Gastrocnemius medialis (tissue), 4 donors: ENCODE measurements at regions not wholly inside any gene's neighbourhood (a gene's known extent, or its start where the extent isn't known, plus 50 kb on each side); places are given as distances from the start of the nearest gene placed in this dataset.

ENCODE experiments used
- ATAC-seq, 2 donors: fragments of 150-250 bp; one replicate each; pipeline ENCODE4 v1.9.1; 2016
- DNase-seq, 2 donors: peaks; one replicate each; pipeline ENCODE4 v3.0.0-alpha.2; 2019
- H3K27ac ChIP-seq, 4 donors: fragments of 200-600 bp; sonication (generic); 1 replicate in 1 of 4; 2 replicates in 3 of 4; pipeline ENCODE4 v1.5.1; 2016 to 2018; ENCODE audit warnings: mild to moderate bottlenecking in 2 of 4, moderate library complexity in 1 of 4
- H3K27me3 ChIP-seq, 3 donors: fragments of 200-600 bp; sonication (generic) in 2 of 3; 1 replicate in 1 of 3; 2 replicates in 2 of 3; pipeline versions ENCODE4 v1.5.1 to v1.6.0; 2016 to 2019; ENCODE audit warnings: mild to moderate bottlenecking in 1 of 3, moderate library complexity in 1 of 3
- H3K36me3 ChIP-seq, 2 donors: fragments of 200-600 bp; sonication (generic) in 1 of 2; one replicate each; pipeline ENCODE4 v1.5.1; 2017 to 2018
- H3K4me1 ChIP-seq, 2 donors: fragments of 200-600 bp; sonication (generic) in 1 of 2; one replicate each; pipeline ENCODE4 v1.5.1; 2016 to 2017; ENCODE audit warnings: mild to moderate bottlenecking in 2 of 2
- H3K4me3 ChIP-seq, 4 donors: fragments of 200-600 bp; sonication (generic) in 3 of 4; 1 replicate in 1 of 4; 2 replicates in 3 of 4; pipeline ENCODE4 v1.5.1; 2016 to 2019; ENCODE audit warnings: mild to moderate bottlenecking in 2 of 4
- H3K9me3 ChIP-seq, 3 donors: fragments of 200-600 bp; sonication (generic) in 2 of 3; 1 replicate in 1 of 3; 2 replicates in 2 of 3; pipeline ENCODE4 v1.5.1; 2016 to 2019
- CTCF ChIP-seq, 5 experiments: fragments of 450-650 bp in 3 of 5; fragments of 200-600 bp in 2 of 5; sonication (generic) in 2 of 5; IDR thresholded peaks in 4 of 5; conservative IDR thresholded peaks in 1 of 5; 1 replicate in 4 of 5; 2 replicates in 1 of 5; pipeline ENCODE4 v1.5.1; 2016 to 2019; ENCODE audit warnings: antibody characterized with exemption in 5 of 5, mild to moderate bottlenecking in 3 of 5, moderate library complexity in 3 of 5
- POLR2A ChIP-seq, 2 donors: fragments of 450-650 bp; IDR thresholded peaks; one replicate each; pipeline ENCODE4 v1.6.1; 2017; ENCODE audit warnings: antibody characterized with exemption in 2 of 2, mild to moderate bottlenecking in 2 of 2, moderate library complexity in 2 of 2
- in situ Hi-C, 4 donors: fragments of 200-750 bp; cut with MboI; loops; one replicate each; pipeline versions ENCODE4 v1.15.0 to v1.8.0; 2017; ENCODE audit warnings: low sequenced_read_pairs in 4 of 4
- intact Hi-C: fragments of 100-400 bp; cut with DNase I; formaldehyde crosslinking; loops from one replicate; pipeline ENCODE4 v1.15.1; 2023; ENCODE audit warnings: low total_unique reads

DNA sequence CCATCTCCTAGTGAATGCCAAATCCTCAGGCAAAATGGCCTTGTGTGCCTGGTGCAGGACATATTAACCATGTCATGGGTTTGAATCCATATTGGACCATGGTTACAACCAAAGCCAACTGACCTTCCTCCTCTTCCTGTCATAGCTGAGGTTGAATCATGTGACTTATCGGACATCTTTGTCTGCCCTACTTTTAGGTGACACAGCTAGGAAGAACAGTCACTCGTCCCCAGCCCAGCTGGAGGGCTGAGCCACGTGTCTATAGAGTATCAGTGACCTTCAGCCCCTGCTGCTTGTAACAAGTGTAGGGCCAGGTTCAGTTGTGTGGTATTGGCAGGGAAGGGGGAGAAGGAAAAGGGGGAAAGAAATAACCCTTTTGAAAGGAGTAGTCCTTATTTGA, 225.2 kb downstream of the KTN1 start:
- Histone ChIP-seq H3K36me3 (no peaks in the 10 kb centered on the region), H3K4me1 (peaks cover 0 to 4% of the 10 kb centered on the region in 2 donors), H3K4me3 (no peak overlapping the region), H3K27ac (no peak overlapping the region), H3K27me3 (no peaks in the 10 kb centered on the region), H3K9me3 (no peaks in the 10 kb centered on the region)
- DNase-seq (no peak), ATAC-seq (no peak)
- in situ Hi-C loops: no loop called here
- intact Hi-C loops: no loop called here
- TF ChIP-seq POLR2A (IDR thresholded peaks at IDR 0.05) (no peak), CTCF (IDR thresholded peaks at IDR 0.05 in 4 of 5, conservative IDR thresholded peaks at IDR 0.05 in 1 of 5) (no peak)

DNA sequence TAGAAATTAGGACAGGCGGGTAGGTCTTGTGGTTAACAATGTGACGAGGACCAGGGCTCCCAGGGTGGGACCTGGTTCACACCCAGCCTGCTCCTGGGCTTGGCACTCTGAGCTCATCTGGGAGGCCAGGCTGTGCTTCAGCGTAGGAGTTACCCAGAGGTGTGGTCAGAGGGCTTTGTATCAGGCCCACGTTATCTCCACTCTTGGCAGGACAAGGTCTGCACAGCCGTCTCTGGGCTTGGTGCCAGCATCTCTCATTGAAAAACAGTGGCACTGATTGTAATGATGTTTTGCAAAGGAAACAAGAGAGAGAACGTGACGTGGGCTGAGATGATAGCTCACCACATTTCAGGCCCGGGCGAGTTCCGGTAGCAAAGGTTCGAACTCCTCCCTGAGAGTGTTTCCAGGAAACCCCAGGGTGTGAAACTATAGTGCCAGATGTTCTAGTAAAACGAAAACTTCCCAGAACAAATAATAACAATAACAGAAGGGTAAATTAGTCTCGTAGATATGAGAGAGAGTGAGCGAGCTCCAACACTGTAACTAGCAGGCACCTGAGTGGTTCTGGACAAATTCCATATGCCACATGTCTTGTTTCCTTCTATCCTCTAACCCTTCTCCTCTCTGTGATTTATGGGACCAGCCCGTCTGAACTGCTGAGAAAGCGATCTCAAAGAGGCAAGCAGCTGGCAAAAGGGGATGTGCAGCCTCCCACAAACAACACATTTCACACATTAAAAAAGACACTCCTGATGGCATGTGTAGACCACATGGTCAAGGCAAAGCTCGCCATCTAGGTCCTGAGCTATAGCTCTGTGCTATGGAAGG, 227.3 kb downstream of the KTN1 start:
- intact Hi-C loops (no loop called here), in situ Hi-C loops (no loop called here)
- peak overlapping the region in 3 of 4 donors; percentile 28 to 68 (median 47) for H3K27ac ChIP-seq
- peak; percentile 77 to 81 for ATAC-seq
- TF ChIP-seq CTCF (IDR thresholded peaks at IDR 0.05 in 4 of 5, conservative IDR thresholded peaks at IDR 0.05 in 1 of 5) (no peak), POLR2A (IDR thresholded peaks at IDR 0.05) (no peak)
- peak; percentile 32 to 52 for DNase-seq
- no peaks in the 10 kb centered on the region for H3K27me3 ChIP-seq
- H3K4me1 ChIP-seq: peaks cover 0 to 4% of the 10 kb centered on the region in 2 donors
- H3K36me3 ChIP-seq: no peaks in the 10 kb centered on the region
- no peaks in the 10 kb centered on the region for H3K9me3 ChIP-seq
- H3K4me3 ChIP-seq: no peak overlapping the region

- Histone ChIP-seq H3K4me3 (no peak overlapping the region), H3K27ac (peak overlapping the region in 2 of 4 donors; percentile 47 to 68), H3K9me3 (no peaks in the 10 kb centered on the region), H3K4me1 (peaks cover 0 to 4% of the 10 kb centered on the region in 2 donors), H3K27me3 (no peaks in the 10 kb centered on the region), H3K36me3 (no peaks in the 10 kb centered on the region)
- in situ Hi-C loops (no loop called here), intact Hi-C loops (no loop called here)
- TF ChIP-seq POLR2A (IDR thresholded peaks at IDR 0.05): no peak
- ATAC-seq: peak in 1 of 2 donors; percentile 18
- DNase-seq: no peak
Measured at GRCh38 chr14:55807881-55808379, 227.9 kb downstream of the KTN1 start.

- intact Hi-C loops: no loop called here
- Histone ChIP-seq H3K27ac (no peak overlapping the region), H3K27me3 (no peaks in the 10 kb centered on the region), H3K36me3 (no peaks in the 10 kb centered on the region), H3K4me1 (no peaks in the 10 kb centered on the region), H3K9me3 (no peaks in the 10 kb centered on the region), H3K4me3 (no peak overlapping the region)
- TF ChIP-seq POLR2A (IDR thresholded peaks at IDR 0.05): no peak
- ATAC-seq (no peak), DNase-seq (no peak)
- in situ Hi-C loops: no loop called here
Measured at GRCh38 chr14:55813630-55814029, 233.6 kb downstream of the KTN1 start.

DNA sequence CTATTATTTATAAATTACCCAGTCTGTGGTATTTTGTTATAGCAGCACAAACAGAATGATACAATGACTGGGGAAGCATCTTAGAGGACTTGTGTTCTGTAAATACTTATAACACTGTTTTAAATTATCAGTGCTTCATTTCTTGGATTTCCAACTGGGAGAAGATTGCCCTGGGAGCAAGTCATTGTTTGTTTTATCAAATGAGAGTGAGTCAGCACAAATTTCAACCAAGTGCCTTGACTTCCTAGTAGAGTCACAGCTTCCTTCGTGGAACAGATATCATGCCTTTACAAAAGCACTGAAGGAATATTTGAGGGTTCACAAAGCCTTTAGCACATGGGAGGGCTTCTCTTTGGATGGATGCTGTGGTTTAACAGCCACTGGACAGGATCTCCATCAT, 234.1 kb downstream of the KTN1 start:
- Histone ChIP-seq H3K4me3 (no peak overlapping the region), H3K4me1 (no peaks in the 10 kb centered on the region), H3K36me3 (no peaks in the 10 kb centered on the region), H3K27ac (no peak overlapping the region), H3K9me3 (no peaks in the 10 kb centered on the region), H3K27me3 (no peaks in the 10 kb centered on the region)
- DNase-seq: no peak
- TF ChIP-seq POLR2A (IDR thresholded peaks at IDR 0.05): no peak
- TF ChIP-seq CTCF (IDR thresholded peaks at IDR 0.05 in 4 of 5, conservative IDR thresholded peaks at IDR 0.05 in 1 of 5): no peak
- intact Hi-C loops (no loop called here), in situ Hi-C loops (no loop called here)
- no peak for ATAC-seq
